ENCODE measurements at regions not wholly inside any gene's neighbourhood (a gene's known extent, or its start where the extent isn't known, plus 50 kb on each side); places are given as distances from the start of the nearest gene placed in this dataset.

GRCh38 chr2:234858790-234859329 lies 93.0 kb upstream of the SH3BP4 start:
- Histone ChIP-seq H3K4me1 (peaks cover 0 to 26% of the 10 kb centered on the region in 2 donors), H3K27me3 (no peaks in the 10 kb centered on the region), H3K9me3 (no peaks in the 10 kb centered on the region), H3K27ac (no peak overlapping the region), H3K4me3 (no peak overlapping the region), H3K36me3 (no peaks in the 10 kb centered on the region)
- no peak for TF ChIP-seq CTCF (IDR thresholded peaks at IDR 0.05)
- no peak for DNase-seq (ENCODE audit: low spot score)

- Histone ChIP-seq H3K27ac (no peak overlapping the region), H3K36me3 (no peaks in the 10 kb centered on the region), H3K9me3 (no peaks in the 10 kb centered on the region), H3K4me1 (peaks cover 0 to 19% of the 10 kb centered on the region in 2 donors), H3K4me3 (no peak overlapping the region), H3K27me3 (no peaks in the 10 kb centered on the region)
- TF ChIP-seq CTCF (IDR thresholded peaks at IDR 0.05): no peak
- no peak for DNase-seq (ENCODE audit: low spot score)
Measured at GRCh38 chr2:234858145-234858544, 93.7 kb upstream of the SH3BP4 start.

- H3K4me3 ChIP-seq: no peak overlapping the region
- no peaks in the 10 kb centered on the region for H3K27me3 ChIP-seq
- H3K36me3 ChIP-seq: no peaks in the 10 kb centered on the region
- H3K4me1 ChIP-seq: no peaks in the 10 kb centered on the region
- H3K27ac ChIP-seq: no peak overlapping the region
- no peaks in the 10 kb centered on the region for H3K9me3 ChIP-seq
- no peak for TF ChIP-seq CTCF (IDR thresholded peaks at IDR 0.05)
- no peak for DNase-seq (ENCODE audit: low spot score)
Measured at GRCh38 chr2:234853729-234854128, 98.1 kb upstream of the SH3BP4 start.

GRCh38 chr2:234852941-234853340 lies 98.9 kb upstream of the SH3BP4 start:
- no peaks in the 10 kb centered on the region for H3K9me3 ChIP-seq
- TF ChIP-seq CTCF (IDR thresholded peaks at IDR 0.05): no peak
- DNase-seq (ENCODE audit: low spot score): no peak
- H3K36me3 ChIP-seq: no peaks in the 10 kb centered on the region
- no peak overlapping the region for H3K4me3 ChIP-seq
- no peak overlapping the region for H3K27ac ChIP-seq
- no peaks in the 10 kb centered on the region for H3K4me1 ChIP-seq
- no peaks in the 10 kb centered on the region for H3K27me3 ChIP-seq

- H3K4me1 ChIP-seq: no peaks in the 10 kb centered on the region
- TF ChIP-seq CTCF (IDR thresholded peaks at IDR 0.05): no peak
- H3K27me3 ChIP-seq: no peaks in the 10 kb centered on the region
- H3K27ac ChIP-seq: no peak overlapping the region
- H3K36me3 ChIP-seq: no peaks in the 10 kb centered on the region
- no peak for DNase-seq (ENCODE audit: low spot score)
- no peak overlapping the region for H3K4me3 ChIP-seq
- H3K9me3 ChIP-seq: no peaks in the 10 kb centered on the region
Measured at GRCh38 chr2:234852035-234852434, 99.8 kb upstream of the SH3BP4 start.

- Histone ChIP-seq H3K4me1 (no peaks in the 10 kb centered on the region), H3K36me3 (no peaks in the 10 kb centered on the region), H3K27me3 (no peaks in the 10 kb centered on the region), H3K4me3 (no peak overlapping the region), H3K9me3 (no peaks in the 10 kb centered on the region), H3K27ac (no peak overlapping the region)
- TF ChIP-seq CTCF (IDR thresholded peaks at IDR 0.05): no peak
- DNase-seq (ENCODE audit: low spot score): no peak
Measured at GRCh38 chr2:234851451-234851850, 100.4 kb upstream of the SH3BP4 start.

All from right atrium auricular region (tissue), 2 donors.